ENCODE measurements at regions not wholly inside any gene's neighbourhood (a gene's known extent, or its start where the extent isn't known, plus 50 kb on each side); places are given as distances from the start of the nearest gene placed in this dataset.

GRCh38 chr2:75431763-75432162 is 129.0 kb downstream of the EVA1A start:
- TF ChIP-seq SMAD4 (CRISPR knock-in tag; conservative IDR thresholded peaks at IDR 0.05) (no peak), SP1 (CRISPR knock-in tag; IDR thresholded peaks at IDR 0.05) (no peak), ATF3 (IDR thresholded peaks at IDR 0.05) (no peak), ATF3 (CRISPR knock-in tag; conservative IDR thresholded peaks at IDR 0.05) (no peak), RHOXF2B (CRISPR knock-in tag; conservative IDR thresholded peaks at IDR 0.05) (no peak), ATF6 (CRISPR knock-in tag; IDR thresholded peaks at IDR 0.05) (no peak), ZNF398 (CRISPR knock-in tag; IDR thresholded peaks at IDR 0.05) (no peak), POLR2AphosphoS5 (IDR thresholded peaks at IDR 0.05; ENCODE audit: control insufficient read depth, insufficient read depth, low read depth, low read length) (no peak), ERF (CRISPR knock-in tag; IDR thresholded peaks at IDR 0.05) (no peak), HDAC1 (IDR thresholded peaks at IDR 0.05) (no peak), ZNF239 (CRISPR knock-in tag; IDR thresholded peaks at IDR 0.05) (no peak), MXI1 (IDR thresholded peaks at IDR 0.05; ENCODE audit: low read depth, low read length) (no peak), SMARCE1 (IDR thresholded peaks at IDR 0.05) (no peak), ZBTB11 (CRISPR knock-in tag; IDR thresholded peaks at IDR 0.05) (no peak)

Measured in K562 (cell line).